MV-4-11 (cell line): ENCODE measurements at regions not wholly inside any gene's neighbourhood (a gene's known extent, or its start where the extent isn't known, plus 50 kb on each side); places are given as distances from the start of the nearest gene placed in this dataset.
"Not testable (repeated sequence)": the region's sequence is repeated elsewhere in the genome, so short reads cannot be mapped to it uniquely, and the experiment has no call there.

ENCODE experiments used
- DNase-seq: peaks from one replicate; lab custom pipeline; 2025; lab: John Stamatoyannopoulos, UW

DNA sequence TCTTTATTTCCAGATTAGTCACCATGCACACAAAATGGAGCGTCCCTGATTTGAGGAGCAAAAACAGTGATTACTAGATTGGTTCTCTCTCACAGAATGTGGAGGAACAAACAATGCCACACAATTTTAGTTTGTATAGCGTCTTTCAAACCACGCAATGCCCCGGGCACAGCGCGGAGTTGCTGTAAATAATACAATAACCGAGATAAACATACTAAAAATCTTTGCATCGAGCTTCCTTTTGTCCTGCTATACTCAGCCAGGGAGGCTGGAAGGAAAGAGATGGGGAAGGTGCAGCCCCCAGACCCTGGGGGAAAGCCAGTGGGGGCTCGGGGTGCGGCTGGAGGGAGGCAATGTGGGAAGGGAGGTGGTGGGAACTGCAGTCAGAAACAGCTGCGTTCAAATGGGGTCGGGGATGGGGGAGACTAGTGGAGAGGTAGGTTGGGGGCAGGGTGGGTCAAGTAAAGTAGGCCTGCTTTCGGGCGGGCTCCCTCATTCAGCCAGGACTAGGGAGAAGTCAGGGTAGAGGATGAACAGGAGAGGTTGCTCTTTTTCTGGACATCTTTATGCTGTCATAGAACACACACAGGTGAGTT, 366.3 kb downstream of the RPS6KC1 start:
- no peak for DNase-seq

DNA sequence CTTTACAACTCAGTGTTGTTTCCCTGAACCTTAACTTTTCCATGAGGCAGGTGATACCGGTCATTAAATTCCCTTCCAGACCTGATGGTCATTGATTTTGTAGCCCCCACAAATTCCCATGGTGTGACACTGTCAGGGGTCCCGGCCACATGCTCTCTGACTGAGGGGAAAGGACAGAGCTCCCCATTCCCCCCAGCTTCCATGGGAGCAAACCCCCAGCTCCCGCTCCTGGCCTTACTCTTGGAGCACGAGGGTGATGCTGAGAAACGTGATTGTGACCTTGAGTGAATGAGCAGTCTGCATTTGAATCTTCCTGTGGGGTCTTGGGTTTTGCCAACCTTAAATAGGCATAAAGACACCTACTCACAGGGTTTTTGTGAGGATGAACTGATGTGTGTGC, 366.8 kb downstream of the RPS6KC1 start:
- no peak for DNase-seq

DNA sequence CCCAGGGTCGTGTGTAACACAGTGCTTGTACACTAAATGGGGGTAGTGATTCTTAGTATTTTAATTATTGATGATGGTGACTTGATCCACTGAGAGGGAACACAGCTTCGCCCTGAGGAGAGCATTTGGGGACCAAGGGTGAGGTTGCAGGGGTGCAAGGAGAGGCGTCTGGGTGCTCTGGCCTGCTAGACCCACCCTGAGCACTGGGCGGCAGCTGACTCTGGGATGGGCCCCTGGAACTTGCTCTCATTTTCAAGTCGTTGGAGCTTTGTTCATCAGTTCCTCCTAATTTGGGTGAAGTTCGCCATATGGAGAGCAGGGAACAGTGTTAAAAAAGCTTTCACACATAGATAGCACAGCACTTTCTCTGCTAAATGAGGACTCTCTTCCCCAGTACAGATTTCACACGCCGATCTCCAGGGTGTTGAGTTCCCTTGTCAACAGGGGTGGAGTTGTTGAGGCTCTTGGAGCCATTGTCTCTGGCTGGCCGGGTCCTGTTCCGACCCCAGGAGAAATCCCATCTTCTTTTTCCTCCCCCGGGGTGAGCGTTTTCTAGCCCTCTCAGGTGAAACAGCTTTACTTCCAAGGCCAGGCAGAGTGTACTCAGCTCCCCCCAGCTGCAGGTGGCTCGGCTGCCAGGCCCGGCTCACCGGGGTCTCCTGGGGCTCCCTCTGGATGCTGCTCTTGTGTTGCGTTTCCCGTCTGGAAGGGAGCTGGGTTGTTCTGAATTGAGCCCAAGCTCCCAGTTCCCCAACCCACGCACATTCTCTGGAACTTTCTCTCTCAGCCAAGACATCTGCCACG, 367.4 kb downstream of the RPS6KC1 start:
- no peak for DNase-seq

DNA sequence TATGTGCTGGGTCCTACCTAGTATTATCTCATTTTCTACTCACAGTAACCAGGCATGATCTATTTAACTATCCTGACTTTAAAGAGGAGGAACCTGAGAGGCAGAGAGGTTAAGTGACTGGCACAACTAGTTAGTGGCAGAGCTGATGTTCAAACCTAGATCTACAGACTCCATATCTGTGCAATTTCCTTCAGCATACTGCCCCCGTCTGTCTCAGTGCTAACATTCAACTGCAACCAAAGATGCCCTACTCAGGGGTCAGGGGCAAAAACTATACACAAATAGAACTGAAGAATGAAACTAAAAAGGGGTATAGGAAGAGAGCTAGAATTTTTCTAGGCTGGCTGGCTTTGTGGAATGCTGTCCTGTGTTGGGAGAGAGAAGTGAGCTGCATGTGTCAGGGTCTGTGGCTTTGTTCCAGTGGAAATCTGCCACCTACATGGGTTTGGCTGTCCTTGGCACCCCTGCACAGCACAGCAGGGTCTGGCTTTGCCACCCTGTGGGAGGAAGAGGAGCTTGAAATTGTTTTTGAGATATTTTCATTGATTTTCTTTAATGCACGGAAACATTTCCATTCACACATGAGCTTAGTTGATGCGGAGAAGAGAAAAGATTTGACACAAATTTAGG, 368.5 kb downstream of the RPS6KC1 start:
- no peak for DNase-seq

DNA sequence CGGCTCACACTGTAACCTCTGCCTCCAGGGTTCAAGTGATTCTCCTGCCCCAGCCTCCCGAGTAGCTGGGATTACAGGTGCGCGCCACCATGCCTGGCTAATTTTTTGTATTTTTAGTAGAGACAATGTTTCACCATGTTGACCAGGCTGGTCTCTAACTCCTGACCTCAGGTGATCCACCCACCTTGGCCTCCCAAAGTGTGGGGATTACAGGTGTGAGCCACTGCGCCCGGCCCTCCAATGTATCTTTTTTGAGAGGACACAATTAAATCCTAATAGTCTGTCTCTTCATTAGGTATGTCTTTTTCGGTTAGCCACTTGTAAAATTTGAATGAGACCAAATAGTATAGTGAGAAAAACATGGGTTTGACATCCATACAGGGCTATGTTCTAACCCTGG, 370.1 kb downstream of the RPS6KC1 start:
- not testable (repeated sequence) for DNase-seq

DNA sequence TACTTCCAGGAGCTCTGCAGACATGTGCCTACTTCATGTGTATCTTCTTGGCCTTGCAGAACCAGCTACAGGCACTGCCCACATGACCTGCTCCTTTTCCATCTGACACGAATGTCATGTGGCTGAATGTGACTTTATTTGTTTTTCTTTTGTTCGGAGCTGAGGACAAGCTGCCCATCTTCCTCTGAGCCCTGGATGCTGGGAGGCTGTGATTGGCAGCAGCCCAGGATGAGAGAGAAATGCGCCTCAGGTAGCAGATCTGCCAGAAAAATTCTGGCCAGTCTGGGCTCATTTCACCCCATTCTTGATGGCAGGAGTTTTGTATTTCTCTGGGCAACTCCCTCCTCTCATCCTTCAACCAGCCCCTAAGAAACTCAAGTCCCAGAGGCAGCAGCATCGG, 372.0 kb downstream of the RPS6KC1 start:
- DNase-seq, result no peak

DNA sequence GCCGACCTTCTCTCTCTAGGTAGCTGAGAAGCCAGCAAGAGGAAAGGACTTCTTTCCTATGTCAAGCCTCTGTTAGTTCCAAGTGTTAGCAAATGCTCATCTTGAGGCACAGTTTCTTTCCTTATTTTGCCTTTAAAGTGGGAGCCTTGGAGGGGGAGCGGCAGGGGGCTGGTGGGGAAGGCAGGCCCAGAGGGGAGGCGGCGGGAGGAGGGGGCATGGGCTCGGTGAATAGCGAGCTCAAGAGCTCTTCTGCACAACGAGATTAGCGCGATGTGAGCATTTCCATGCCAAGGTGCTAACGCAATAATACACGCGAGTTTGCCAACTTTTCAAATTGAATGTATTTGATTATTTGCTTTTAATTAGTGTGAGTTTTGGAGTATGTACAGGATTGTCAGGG, 372.6 kb downstream of the RPS6KC1 start:
- DNase-seq, result no peak

DNA sequence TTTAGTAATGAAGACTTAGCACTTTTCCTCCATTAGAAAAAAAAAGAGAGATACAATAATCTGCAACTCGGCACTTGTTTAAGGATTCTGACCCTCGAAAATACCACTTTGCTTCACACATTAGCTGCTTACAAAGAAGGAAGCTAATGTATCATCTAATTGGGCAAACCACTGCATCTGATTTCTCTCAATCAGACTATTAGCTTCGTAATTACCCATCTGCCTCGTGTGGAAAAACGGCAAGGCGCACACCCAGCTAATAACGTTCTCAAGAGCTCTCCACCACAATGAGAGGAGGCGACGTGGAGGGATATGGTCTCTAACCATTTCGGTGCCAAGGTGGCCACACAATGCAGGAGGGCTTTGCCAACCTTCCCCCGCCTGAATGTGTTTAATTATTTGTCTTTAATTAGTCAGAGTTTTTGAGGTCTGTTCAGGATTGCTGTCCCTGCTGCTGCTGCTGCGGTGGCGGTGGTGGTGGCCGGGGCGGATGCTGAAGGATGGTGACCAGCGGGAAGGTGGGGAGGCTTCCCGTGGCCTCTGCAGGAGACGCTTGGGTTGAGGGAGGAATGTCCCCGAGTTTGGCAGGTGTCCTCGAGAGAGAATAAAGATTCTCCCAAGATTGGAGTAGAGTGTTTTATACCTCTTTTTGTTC, 374.5 kb downstream of the RPS6KC1 start:
- no peak for DNase-seq

DNA sequence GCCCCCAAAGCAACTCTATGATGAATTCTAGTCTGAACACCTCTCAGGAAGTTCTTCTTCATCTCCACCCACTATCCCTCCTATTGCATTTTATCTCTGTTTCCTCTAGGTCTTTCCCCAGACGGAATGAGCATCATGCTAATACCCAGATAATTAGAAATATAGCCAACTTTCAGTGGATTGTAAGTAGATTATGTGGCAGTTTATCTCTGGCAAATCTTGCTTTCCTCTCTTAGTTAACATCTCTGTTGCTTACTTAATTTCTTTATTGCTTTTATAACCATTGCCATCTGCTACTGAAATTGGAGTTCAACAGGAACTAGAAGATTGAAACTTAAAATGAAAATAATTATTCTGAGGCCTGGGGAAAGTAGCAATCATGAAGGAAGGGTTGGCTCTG, 378.6 kb downstream of the RPS6KC1 start:
- no peak for DNase-seq

DNA sequence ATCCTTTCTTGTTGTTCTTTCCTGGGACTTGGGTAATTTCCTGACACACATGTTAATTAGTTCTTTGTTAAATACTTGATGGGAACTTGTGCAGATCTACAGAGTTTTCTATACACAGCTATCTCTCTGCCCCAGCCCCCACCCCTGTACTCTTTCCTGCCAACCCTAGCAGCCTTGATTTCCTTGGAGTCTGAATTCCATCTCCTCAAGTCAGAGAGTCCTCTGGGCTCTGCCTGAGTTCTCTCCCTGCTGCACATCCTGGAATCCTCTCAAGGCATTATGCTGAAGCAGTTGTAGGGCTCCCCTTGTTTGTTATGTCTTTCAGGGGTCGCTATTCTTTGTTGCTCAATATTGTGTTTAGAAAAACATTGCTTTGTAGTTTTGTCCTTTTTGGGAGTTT, 384.7 kb downstream of the RPS6KC1 start:
- no peak for DNase-seq

DNA sequence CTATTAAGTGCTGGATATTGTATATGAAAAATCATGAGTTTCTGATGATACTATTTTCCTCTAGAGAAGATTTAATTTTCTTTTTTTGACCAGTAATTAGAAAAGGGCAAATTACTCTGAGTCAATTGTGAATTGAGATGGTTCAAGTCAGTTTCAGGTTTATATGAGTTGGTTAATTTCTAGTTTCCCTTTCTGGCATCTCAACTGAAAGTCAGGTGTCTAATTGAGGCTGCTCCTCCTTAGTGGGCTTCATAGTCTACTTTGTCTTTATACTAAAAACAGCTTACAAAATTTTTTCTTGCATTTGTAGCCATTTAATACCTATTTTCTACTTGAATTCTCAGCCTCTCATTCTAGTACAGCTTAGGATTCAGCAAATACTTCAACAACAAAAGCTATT, 387.3 kb downstream of the RPS6KC1 start:
- DNase-seq, result no peak

DNA sequence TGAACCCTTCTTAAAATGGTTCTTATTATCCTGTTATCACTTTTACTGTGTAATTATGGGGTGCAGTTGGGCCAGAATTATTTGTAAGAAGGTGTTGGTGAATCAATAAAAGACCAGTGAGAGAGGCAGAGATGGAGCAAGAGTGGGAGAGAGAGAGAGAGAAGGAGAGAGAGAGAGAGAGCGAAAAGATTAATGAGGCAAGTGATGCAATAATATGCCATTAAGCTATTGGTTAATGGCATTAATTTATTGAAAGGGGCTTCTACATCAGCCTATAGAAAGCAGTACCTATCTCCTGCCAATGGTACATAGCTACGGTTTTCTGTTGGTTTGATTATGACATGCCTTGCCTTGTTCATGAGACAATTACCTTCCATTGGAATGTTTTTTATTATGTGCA, 388.7 kb downstream of the RPS6KC1 start:
- DNase-seq, result no peak

DNA sequence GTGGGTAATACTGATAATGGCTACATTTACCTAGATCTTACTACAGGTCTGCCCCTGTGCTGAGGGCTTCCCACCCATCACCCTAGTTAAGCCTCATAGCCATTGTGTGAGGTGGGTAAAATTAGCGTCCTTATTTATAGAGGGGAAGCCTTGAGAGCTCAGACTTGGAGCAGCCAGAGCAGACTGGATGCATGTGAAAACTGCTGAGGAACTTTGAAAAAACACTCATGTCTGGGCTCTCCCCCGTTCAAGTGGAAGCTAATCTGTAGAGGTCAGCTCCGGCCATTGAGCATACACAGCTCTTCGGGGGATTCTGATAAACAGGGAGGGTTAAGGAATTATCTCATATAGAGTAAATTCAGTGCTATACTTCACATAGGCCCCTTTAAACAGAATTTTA, 389.7 kb downstream of the RPS6KC1 start:
- DNase-seq, result no peak

DNA sequence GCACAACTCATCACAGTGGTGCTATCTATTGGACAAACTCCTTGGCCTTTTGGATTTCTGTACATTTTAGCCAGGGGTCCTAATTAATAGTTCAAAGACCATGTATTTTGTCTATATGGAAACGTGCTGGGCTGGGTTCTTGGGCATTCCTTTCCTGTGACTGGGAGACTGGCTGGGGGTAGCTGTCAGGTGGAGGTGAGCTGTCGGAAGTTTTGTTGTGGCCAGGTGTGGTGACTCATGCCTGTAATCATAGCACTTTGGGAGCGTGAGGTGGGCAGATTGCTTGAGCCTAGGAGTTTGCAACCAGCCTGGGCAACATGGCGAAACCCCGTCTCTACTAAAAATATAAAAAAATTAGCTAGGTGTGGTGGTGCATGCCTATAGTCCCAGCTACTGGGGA, 392.4 kb downstream of the RPS6KC1 start:
- no peak for DNase-seq

DNA sequence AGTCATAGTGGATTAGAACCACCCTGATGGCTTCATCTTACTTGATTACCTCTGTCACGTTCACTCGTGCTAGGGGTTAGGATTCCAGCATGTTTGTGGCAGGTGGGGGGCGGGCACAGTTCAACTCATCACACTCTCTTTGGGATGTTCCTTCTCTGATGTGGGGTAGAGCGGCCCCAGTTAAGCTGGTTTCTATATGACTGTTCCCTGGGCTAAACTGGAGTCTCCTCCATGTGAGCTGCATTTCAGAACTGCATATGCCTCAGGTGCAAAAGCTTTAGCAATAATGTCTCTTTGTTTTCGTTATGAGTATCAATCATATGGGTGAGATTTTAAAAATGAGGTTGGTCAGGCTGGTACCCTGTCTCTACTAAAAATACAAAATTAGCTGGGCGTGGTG, 393.2 kb downstream of the RPS6KC1 start:
- no peak for DNase-seq

DNA sequence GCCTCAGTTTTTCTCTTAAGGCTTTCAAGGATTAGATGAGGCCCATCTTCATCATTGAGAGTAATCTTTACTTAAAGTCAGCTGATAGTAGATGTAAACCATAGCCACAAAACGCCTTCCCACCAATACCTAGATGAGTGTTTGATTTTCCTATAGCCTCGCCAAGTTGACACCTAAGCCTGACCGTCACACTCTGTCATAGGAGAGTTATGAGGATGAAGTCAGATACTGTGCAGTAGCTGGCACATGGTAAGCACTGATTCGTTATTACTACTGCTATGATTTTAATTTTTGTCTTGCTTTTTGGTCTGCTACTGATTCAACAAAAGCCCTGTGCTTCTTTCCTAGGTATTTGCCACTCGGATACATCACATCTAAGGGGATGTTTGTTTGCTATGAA, 395.5 kb downstream of the RPS6KC1 start:
- no peak for DNase-seq

DNA sequence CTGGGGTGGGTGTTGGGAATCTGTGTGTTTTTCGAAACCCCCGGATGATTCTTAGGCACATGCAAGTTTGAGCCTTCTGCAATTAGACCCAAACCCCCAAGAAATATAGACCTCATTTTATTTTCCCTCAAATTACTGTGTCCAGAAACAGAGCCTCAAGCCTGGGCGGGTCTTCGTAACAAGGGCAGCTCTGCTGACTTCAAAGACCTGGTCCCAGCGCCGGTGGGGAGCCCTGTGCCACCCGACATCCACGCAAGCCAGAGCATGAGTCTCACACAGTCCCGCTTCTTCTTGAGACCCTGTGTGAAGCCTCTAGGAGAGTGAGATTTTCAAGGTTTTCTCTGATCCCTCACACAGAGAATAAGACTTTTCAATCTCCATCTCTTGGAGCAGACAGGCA, 397.3 kb downstream of the RPS6KC1 start:
- DNase-seq, result no peak

DNA sequence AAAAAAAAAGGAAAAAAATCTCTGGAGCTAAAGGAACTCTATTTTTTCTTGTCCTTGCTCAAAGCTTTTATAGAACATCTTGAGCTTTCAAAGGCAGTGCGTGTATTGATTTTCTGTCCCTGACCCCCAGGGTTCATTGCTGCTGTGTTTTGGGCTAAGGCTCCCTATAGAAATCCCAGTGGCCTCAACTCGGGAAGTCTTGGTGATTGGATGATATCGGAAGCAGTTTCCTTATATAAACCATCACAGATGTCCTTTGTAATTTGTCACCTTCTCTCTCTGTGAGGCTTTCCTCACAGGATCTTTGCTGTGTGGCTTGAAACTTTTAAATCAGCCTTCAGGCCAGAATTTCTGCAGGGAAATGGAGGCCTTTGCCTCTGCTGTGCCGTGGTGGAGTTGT, 397.7 kb downstream of the RPS6KC1 start:
- DNase-seq, result no peak

DNA sequence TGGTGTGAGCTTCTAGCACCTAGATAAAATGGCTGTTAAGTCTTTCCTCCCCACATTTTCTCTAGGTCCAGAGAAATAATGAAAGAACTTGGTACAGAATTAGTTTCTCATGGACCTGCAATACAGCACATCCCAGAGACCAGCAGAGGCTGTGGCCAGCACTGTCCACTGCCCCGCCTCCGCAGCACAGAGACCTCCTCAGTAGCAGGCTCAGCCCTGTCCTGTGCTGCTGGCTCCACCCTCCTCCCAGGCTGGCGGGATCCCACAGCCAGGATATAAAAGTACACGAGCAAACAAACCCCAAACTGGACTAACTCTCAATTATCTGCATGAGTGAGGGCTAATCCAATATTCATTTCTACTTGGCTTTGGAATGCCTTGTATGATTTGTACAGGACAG, 401.5 kb downstream of the RPS6KC1 start:
- no peak for DNase-seq

DNA sequence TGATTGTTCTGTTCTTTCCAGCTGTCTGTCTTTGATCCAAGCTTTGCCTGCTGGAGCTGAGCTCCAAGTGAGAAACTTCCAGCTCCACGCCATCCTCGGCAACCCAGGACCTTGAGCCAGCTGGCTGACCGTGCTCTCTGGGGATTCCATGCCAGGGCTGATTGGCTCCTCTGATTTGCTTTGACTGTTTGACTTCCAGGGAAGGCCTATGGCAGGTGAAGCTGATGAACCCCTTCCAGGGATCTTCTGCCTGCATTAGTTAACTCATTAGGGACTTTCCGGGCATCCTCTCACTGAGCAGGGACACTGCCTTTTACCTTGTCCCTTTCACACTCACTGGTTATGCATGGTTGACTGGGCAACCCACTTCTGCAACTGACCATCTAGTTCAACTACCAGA, 406.1 kb downstream of the RPS6KC1 start:
- DNase-seq, result no peak

DNA sequence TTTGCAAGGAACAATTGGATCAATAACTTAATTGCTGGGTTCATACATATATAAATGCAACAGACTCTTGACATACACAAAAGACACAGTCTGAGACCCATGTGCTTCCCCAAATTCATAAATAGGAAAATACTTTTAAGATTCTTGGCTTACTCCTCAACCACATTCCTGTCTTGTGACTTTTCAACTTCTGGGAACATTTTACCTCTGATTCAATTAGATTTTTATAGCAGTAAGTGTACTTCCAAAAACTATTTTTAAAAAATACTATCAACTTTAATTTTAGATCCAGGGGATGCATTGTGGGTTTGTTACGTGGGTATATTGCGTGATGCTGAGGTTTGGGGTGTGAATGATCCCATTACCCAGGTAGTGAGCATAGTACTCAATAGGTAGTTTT, 406.7 kb downstream of the RPS6KC1 start:
- DNase-seq, result no peak

DNA sequence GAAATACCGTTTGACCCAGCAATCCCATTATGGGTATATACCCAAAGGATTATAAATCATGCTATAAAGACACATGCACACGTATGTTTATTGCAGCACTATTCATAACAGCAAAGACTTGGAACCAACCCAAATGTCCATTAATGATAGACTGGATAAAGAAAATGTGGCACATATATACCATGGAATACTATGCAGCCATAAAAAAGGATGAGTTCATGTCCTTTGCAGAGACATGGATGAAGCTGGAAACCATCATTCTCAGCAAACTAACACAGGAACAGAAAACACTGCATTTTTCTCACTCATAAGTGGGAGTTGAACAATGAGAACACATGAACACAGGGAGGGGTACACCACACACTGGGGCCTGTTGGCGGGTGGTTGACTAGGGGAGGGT, 411.3 kb downstream of the RPS6KC1 start:
- DNase-seq, result not testable (repeated sequence)
